Ramos (cell line): ENCODE measurements at regions not wholly inside any gene's neighbourhood (a gene's known extent, or its start where the extent isn't known, plus 50 kb on each side); places are given as distances from the start of the nearest gene placed in this dataset.

ENCODE experiments used
- in situ Hi-C: fragments of 300-500 bp; cut with MboI; formaldehyde crosslinking; loops from one replicate; pipeline ENCODE4 v1.14.3; 2022; ENCODE audit warnings: low sequenced_read_pairs; ENCODE audit not compliant: unreplicated experiment

DNA sequence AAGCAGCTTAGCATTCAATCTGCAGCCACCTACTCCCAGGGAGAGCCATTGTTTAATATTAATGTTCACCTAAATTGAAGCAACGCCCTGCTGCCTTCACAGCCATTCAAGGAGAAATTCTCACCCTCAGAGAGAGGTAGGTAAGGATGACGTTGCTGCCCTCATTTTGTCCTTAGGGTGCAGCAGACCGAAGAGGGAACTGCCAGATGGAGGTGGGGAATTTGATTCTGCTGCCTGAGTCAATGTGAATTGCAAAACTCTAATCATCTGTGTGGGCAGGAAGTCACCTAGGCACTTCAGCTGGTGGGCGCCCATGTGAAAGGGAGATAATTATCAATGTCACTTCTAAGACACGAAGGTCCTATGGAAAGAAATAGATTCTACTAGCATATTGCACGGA lies 503.4 kb downstream of the TBC1D4 start:
- in situ Hi-C loops = no loop called here

DNA sequence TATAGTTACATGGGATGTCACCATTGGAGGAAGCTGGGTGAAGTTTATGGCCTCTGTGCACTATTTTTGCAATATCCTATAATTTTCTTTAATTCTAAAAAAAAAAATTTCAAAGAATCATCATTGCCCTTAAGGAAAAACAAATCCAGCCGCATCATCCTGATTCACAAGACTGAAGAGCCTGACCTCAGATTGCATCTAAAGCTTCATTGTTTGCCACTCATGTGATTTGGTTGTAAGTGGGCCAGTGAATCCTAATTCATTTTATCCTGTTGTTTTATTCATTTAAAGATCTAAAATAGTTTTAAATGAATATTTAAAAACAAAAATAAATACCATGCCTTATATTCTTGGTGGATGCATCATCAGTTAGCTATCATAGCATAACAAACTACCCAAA lies 504.5 kb downstream of the TBC1D4 start:
- in situ Hi-C loops = no loop called here

DNA sequence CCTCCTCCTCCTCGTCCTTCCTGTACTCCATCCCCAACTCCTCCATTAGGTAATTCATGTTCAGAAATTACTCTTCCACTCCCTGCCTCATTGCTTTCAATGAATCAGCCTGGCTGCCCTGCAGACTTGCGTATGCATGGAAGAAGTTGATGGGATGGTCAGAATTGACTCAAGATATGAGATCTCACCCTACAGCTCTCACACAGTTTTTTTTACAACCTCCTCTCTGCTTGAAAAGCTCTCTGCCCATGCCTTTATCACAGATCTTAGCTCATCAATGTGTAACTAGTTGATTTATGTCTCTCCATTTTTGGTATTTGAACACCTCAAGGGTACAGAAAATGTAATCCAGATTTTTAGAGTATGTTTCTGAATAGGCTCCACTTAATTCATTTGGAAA lies 506.9 kb downstream of the TBC1D4 start:
- in situ Hi-C loops = no loop called here

DNA sequence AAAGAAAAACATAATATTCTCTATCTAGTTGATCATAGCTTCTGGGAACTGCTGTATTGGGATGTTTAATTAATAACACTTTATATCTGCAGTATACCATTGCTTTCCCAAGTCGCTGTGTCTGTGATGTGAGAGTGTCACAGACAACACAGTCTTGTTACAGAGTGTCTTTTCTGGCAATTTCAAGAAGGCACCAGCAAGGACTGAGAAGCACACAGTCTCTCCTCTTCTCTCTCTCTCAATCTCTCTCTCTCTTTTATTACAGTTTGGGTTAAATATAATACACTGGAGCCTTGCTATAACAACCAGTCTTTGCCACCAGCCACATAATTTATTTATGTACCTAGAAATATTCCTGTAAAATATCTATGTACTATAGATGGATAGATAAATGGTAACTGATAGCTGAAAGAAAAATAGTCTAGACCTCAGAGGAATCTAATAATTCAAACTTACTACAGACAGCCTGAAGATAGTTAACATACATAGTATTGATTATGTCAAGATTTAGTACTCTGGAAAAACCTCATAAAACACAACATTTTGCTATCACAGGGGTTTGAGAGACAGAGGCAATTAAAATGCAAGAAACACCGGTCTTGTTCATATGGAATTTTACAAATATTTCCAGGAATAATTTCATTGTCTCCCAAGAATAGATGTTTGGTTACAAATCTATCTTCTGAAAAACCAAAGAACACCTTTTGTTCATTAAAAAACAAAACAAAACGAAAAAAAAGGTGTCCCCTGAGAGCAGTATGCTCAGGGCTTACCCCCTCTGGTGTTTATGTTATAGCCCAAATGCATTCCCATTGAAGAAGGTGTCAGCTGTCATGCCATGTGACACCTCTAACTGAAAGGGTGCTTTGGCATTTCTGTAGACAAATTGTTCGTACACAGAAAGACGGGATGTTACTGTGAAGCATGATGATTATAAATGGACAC lies 507.8 kb downstream of the TBC1D4 start:
- in situ Hi-C loops = no loop called here

DNA sequence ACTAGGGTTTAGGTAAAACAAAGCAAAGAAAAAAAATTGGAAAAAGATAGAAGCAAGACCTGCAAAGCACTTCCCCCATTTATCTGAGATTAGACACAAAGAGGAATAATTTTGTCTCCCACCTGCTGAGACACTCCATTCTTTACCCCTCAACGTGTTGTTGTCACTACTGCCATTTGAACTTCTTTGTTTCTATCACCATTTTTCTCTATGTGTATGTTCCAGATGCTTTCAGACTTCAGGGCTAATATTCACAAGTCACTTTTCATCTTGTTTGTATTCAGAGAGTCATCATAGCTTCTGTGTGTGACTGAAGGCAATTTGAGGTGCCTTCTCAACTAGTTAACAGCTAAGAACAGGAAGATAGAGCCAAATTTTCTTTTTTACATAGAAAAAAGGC lies 512.5 kb downstream of the TBC1D4 start:
- in situ Hi-C loops = no loop called here

DNA sequence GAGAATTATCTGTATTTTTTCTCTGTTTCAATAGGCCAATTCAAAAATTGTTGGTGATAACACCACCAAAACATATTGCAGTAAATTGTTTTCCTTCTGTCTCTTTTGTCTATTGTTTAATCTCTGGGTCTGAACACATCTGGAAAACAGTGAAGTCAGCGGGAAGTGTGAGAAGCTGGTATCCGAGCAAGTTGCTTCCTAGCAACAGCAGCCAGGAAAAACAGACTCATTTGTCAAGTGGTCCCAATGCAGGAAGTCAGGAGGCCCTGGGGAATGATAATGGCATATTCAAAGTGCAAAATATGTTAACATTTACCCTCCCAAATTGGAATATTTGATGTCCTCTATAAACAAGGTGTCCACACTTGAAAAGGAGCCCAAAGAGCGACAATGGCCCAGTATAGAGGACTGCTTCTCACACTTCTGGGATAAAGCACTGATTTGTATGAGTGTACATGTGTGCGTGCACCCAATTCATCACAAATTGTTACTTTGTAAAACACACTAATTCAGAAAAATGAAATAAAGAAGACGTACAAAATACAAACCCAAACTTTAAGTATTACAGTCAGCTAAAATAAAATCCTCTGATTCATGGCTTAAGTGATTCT lies 515.0 kb downstream of the TBC1D4 start:
- in situ Hi-C loops = no loop called here

DNA sequence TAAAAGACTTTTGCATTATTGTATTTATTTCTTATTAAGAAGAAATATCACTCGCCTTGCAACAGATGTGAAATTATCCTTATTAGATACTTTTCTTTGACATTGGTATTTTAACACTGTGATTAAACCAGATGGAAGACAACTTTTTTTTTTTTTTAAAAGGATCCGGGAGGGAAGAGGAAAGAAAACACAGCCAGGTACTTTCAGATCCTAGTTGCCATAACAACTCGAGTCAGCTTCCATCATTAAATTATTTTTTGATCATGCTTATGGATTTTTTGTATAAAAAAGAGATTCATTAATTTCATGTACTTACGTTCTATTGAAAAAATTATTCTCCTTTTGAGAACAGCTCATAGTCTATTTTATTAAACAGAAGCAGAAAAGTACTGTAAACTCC lies 515.7 kb downstream of the TBC1D4 start:
- in situ Hi-C loops = no loop called here

DNA sequence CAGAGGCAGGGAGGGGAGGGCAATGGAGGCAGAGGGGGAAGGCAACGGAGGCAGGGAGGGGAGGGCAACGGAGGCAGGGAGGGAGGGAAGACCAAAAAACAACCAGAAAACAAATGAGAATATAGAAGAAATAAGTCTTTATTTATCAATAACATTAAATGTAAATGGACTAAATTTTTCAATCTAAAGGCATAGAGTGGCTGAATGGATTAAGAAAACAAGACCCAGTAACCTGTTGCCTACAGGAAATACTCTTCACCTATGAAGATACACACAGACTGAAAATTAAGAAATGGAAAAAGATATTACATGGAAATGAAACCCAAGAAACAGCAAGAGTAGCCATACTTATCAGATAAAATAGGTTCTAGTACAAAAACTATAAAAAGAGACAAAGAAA lies 536.3 kb downstream of the TBC1D4 start:
- in situ Hi-C loops = no loop called here

DNA sequence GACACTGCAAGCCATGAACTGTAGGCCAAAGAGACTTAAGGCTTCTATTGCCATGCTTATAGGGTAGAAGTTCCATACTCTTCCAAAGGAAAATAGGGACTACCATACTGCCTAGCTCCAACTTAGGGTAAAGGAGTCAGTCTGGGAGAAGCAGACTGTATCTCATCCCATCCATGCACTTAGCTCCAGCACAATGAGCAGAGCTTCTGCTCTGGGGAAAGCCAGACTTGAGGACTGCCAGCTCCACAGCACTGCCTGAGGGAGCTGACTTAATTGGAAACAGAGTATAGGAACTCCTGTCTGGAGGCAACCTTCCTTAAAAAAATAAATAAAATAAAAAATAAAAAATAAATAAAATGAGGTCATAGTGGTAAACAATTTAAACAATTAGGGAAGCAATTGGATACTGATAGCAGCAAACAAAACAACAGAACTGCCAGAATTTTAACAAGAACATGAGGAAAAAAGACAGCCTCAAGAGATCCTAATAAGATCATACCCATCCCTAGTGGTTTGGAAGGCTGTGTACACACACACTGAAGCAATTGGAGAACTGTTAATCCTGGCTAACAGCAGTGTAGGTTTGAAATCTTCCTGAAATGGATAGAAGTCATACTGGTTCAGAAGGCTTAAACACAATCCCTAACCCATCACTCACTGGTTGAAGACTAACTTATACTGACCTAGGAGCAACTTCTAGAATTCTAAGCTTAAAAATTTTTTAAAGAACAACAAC lies 550.1 kb downstream of the TBC1D4 start:
- in situ Hi-C loops = no loop called here

DNA sequence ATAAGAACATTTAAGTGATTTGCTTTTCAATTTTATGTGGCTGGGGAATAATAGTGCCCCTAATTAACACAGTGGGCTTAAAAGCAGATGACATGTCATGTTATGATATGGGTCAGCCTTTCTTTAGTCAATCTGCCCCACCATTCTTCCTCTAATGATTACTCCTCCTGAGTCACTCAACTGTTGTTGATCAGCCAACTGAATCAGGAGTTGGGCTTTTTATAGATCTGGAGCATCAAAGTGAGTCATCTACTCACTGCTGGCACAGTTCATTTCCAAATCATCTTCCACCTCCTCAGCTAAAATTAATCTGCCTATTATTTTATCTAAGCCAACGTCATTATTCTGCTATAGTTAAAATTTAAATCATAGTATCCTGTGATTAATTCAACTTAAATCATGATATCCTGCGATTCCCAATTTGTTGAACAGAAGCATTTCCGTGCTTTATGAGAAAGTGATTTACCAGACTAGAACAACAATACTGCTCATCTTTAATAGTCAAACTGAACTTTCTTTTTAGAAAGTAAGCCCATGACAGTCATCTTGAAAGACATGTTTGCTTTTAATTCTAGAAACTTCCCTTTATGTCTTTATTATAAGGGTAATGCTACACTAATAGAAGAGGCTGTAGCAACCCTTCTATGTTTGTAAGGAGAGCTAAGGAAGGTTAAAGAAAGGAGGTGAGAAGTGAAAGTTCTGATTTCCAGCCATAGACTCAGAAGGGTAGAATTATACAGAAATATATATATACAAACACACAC lies 551.4 kb downstream of the TBC1D4 start:
- in situ Hi-C loops = no loop called here

DNA sequence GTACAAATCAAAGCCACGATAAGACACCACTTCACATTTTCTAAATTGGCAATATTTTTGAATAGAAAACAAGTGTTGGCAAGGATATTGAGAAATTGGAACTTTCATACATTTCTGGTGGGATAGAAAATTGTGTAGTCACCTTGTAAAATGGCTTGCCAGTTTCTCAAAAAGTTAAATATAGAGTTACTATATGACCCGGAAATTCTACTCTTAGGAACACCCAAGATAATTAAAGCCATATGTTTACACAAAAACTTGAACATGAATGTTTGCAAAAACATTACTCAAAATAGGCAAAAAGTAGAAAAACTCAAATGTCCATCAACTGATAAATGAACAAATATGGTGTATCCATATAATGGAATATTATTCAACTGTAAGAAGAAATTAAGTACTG lies 552.5 kb downstream of the TBC1D4 start:
- in situ Hi-C loops = no loop called here

DNA sequence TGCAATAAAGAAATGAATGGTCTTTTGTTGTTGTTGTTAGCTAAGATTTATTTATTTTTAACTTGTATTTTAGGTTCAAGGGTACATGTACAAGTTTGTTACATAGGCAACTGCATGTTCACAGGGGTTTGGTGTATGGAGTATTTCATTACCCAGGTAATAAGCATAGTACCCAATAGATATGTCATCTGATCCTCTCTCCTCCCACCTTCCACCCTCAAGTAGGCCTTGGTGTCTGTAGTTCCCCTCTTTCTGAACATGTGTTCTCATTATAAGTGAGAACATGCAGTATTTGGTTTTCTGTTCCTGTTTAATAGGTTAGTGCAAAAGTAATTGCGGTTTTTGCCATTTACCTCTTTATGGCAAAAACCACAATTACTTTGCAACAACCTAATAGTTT lies 554.1 kb downstream of the TBC1D4 start:
- in situ Hi-C loops = no loop called here

DNA sequence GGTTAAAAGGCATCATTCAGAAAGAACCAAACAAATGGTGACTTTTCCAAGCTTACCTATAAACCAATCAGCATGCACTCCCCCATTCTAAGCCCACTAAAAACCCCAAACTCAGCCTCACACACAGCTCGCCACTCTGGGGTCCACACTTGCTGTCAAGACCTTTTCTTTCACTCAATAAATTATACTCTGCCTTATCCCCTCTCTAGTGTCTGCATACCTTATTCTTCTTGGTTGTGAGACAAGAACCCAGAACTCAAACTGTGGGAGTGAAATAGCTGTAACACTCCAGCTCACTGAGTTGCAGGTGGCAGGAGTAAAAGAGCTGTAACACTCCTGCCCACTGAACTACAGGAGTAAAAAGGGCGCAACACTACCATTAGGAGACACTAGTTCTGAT lies 559.0 kb downstream of the TBC1D4 start:
- in situ Hi-C loops = no loop called here

DNA sequence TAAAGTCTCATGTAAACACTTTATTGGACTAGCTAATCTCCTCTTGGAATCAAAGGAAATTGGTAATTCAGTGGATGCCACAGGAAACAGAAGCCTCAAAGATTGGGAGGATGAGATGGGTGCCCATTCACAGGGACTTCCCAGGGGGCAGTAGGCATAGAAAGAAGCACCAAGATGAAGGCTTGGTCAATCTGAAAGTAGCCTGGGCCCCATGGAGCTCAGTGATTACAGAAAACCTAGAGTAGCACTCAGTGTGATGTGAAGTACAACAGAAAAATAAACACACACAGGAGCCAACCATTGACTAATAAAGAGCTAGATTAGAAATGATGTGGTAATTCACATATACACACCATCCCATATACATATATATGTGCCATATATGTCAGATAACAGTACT lies 560.6 kb downstream of the TBC1D4 start:
- in situ Hi-C loops = no loop called here

DNA sequence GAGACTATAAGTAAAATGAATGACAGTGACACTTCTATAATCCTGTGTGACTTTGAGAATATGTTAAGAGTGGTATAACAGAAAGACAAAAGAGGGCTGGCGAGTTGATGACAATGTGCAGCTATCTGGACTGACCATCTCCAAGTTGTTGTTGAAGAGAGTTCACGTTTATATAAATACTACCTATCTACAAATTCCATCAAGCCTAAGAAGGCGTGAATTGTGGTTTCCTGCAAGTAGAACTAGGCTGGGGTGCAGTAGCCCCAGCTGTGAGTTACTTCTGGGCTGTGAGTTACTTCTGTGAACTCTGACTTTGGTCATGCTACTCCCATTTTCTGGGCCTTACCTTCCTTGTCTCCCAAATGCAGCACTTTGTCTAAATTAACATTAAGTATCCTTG lies 561.0 kb downstream of the TBC1D4 start:
- in situ Hi-C loops = no loop called here

DNA sequence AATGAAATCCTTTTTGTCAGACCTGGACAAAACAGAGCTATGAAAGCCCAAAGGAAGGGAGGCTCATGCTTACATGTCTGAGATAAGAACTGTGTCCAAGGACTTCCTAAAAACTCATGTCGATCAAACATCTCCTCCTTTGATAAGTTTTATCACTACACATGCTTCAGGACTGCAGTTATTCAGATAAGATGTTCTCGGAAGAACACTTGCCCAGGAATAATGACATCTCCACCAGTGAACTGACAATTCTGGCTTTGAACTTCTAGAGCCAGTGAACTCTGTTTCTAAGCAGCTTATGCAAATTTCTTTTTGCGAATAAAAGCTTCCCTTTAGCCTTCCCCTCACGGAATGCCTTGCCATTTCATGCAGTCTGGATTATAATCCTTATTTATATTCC lies 561.6 kb downstream of the TBC1D4 start:
- in situ Hi-C loops = no loop called here

DNA sequence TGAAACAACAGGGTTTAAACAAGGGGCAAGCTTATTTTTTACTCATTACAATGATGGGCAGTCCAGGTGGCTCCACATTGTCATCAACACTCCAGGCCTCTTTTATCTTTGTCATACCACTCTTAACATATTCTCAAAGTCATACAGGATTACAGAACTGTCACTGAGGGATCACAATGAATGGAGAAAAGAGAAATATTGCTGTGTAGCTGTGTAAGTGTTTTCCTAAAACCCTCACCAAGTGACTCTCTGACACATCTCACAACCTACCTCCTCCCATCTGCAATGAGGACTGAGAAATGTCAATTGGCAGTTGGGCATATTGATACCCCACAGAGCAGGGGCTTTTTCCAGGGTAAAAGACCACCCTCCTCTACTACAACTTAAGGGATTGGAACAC lies 562.1 kb downstream of the TBC1D4 start:
- in situ Hi-C loops = no loop called here

DNA sequence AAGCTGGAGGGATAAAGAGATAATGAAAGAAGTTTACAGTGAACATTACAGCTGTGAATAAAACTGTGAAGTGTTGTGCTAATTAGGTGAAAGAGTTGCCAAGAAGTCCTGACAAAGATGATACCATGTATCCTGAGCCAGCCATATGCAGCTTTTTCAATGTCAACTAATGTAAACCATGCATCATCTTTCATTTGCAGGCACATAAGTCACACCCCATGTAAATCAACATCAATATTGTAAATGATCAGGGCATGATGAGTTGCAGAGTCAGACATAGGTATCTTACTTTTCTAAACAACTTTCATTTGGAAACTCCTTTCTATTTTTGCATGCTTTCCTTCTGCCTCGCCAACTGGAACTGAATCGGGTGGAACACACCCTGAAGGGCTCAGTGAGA lies 569.1 kb downstream of the TBC1D4 start:
- in situ Hi-C loops = no loop called here

DNA sequence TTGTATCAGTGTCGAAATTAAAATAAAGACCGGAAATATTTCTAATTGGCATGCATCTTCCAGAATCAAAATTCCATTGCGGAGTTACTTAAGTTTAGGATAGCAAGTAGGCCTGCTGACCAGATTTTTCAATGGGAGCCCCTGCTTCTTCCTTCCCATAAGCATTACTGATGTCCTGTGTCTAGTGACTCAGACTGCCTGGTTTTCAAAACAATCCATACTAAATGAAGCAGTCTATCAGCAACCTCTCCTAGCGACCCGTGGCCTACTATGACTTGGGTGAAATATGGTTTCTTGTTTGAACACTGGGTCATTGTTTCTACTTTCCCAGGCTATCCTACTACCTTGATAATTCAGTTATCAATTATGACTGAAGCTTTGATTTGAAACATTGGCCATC lies 571.6 kb downstream of the TBC1D4 start:
- in situ Hi-C loops = no loop called here

DNA sequence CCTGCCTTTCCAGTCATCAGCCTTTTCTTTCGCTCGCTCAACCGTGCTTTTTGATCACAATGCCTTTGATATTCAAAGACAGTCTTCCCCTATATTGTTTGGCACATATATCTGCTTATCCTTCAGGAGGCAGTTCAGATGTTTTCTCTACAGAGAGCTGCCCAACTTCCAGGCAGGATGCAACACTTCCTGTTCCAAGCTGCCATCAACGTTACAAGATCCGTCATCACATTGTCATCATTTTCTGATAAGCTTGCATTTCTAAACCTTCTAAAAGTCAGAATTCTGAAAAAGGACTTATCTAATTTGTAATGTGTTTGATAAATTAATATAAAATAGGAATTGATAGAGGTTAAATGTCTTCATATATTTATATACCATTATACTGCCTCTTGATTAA lies 574.2 kb downstream of the TBC1D4 start:
- in situ Hi-C loops = no loop called here

DNA sequence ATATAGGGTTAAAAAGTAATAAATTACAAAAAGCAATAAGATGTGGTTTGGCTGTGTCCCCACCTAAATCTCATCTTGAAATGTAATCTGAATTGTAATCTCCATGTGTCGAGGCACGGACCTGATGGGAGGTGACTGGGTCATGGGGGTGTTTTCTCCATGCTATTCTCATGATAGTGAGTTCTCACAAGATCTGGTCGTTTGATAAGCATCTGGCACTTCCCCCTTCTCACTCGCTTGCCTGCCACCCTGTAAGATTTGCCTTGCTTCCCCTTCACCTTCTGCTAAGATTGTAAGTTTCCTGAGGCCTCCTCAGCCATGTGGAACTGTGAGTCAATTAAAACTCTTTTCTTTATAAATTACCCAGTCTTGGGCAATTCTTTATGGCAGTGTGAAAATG lies 577.4 kb downstream of the TBC1D4 start:
- in situ Hi-C loops = no loop called here
